ENCODE measurements at regions not wholly inside any gene's neighbourhood (a gene's known extent, or its start where the extent isn't known, plus 50 kb on each side); places are given as distances from the start of the nearest gene placed in this dataset.

DNA sequence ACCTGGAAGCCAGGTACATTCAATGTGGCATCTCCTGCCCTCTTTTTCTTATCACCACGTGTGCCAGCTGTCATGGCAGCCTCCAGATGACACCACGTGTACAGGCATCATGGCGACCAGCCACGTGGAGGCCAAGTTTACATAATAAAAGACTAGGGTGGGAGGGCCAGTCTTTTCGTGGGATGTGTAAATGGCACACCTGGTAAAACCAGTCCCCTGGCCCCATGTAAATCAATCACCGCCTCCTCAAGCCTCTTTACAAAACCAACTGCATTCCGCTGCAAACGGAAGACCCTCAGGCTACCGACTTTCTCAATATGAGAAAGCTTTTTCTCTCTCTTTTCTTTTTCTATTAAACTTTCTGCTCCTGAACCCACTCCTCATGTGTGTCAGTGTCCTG lies 65.1 kb upstream of the PHF14 start:
- TF ChIP-seq, protein P1, sequence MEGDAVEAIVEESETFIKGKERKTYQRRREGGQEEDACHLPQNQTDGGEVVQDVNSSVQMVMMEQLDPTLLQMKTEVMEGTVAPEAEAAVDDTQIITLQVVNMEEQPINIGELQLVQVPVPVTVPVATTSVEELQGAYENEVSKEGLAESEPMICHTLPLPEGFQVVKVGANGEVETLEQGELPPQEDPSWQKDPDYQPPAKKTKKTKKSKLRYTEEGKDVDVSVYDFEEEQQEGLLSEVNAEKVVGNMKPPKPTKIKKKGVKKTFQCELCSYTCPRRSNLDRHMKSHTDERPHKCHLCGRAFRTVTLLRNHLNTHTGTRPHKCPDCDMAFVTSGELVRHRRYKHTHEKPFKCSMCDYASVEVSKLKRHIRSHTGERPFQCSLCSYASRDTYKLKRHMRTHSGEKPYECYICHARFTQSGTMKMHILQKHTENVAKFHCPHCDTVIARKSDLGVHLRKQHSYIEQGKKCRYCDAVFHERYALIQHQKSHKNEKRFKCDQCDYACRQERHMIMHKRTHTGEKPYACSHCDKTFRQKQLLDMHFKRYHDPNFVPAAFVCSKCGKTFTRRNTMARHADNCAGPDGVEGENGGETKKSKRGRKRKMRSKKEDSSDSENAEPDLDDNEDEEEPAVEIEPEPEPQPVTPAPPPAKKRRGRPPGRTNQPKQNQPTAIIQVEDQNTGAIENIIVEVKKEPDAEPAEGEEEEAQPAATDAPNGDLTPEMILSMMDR (IDR thresholded peaks at IDR 0.05) = no peak
- TF ChIP-seq POLR2A (IDR thresholded peaks at IDR 0.05) = no peak

Data from sigmoid colon (tissue), 3 donors.